ENCODE measurements at regions not wholly inside any gene's neighbourhood (a gene's known extent, or its start where the extent isn't known, plus 50 kb on each side); places are given as distances from the start of the nearest gene placed in this dataset.
A peak's percentile ranks its signal among the peaks of the same experiment; 100 is the strongest.

- no peak for DNase-seq
These were observed 104.3 kb downstream of the EDN3 start for GRCh38 chr20:59404749-59405148.

- DNase-seq = no peak
These were observed 105.1 kb downstream of the EDN3 start for GRCh38 chr20:59405226-59406200.

DNA sequence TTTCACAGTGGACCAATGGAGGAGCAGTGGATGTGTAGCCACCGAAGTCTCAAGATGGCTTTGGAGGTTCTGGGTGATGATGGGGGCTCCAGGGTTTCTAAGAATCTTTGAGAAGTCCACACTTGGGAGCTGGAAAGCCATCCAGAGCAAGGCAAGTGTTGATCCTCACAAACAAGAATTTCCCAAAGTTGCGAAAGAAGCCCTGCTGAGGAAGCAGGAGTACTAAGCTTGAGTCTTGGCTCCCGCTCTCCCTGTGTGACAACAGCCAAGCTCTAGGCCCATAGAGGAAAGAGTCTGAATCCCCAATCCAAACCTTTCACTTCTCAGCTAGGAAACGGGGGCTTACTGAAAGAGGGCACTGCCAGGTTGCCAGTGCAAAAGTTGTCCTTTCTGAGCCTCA is 106.0 kb downstream of the EDN3 start:
- DNase-seq = no peak

- no peak for DNase-seq
These were observed 110.8 kb downstream of the EDN3 start for GRCh38 chr20:59411170-59411569.

GRCh38 chr20:59411589-59411988 is 111.2 kb downstream of the EDN3 start:
- DNase-seq = no peak

GRCh38 chr20:59412181-59412580 is 111.8 kb downstream of the EDN3 start:
- peak; percentile 6 for DNase-seq

GRCh38 chr20:59412875-59413284 is 112.5 kb downstream of the EDN3 start:
- DNase-seq = no peak

DNA sequence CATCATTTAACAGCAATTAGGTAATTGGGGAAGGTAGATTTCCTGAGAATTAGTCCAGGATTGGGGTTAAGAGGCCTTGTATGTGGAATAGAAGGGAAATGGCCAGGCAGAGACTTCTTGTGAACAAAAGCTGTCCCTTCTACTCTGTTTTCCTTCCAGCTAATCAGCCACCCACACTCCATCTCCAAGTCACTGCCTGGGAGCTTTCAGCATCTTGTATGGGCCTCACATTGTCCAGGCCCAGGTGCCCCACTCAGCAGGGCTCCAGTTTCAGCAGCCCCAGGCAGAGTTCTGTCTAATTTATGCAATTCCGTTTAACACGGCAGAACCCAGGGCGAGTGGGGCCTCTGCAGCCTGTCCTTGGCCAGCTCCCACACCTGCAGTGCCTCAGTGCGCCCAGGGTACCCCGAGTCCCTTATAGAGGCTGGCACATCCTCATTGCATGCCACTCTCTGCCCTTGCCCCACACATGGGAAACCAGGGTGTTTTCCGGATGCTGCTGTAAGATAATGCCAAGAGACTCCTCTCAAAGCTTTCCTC is 113.0 kb downstream of the EDN3 start:
- no peak for DNase-seq

- DNase-seq = no peak
These were observed 114.7 kb downstream of the EDN3 start for GRCh38 chr20:59414936-59415623.

GRCh38 chr20:59416916-59417315 is 116.5 kb downstream of the EDN3 start:
- DNase-seq = no peak

GRCh38 chr20:59421089-59421488 is 120.7 kb downstream of the EDN3 start:
- DNase-seq = no peak

GRCh38 chr20:59421920-59422637 is 121.7 kb downstream of the EDN3 start:
- DNase-seq = no peak

DNA sequence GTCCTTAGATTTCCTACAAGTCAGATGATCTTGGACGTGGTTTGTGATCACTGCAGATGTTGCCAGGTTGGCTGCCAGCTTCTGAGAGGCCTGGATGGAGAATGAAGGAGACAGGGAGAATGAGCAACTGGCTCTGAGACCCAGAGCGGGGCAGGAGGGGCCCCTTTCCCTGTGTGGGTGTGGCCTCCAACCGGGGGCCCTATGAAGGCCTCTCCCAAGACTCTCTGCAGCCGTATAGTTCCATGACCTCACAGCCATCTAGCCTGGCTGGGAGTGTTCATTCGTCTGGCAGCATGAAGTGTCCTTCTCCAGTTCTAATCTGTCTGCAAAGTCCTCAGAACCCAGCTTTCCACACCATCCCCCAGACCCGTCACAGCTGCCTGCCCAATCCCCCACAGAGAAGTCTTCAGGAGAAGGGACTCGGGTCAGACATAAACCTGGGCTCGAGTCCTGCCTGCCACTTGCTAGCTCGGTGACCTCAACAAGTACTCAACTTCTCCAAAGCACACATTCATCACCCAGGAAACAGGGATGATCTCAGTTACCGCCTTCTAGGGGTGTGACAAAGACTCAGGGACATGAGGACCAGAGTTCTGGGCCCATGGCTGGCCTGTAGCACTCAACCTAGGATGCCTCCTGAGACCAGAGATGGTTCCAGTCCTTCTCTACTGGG is 122.6 kb downstream of the EDN3 start:
- DNase-seq = no peak

GRCh38 chr20:59424976-59425375 is 124.6 kb downstream of the EDN3 start:
- no peak for DNase-seq

DNA sequence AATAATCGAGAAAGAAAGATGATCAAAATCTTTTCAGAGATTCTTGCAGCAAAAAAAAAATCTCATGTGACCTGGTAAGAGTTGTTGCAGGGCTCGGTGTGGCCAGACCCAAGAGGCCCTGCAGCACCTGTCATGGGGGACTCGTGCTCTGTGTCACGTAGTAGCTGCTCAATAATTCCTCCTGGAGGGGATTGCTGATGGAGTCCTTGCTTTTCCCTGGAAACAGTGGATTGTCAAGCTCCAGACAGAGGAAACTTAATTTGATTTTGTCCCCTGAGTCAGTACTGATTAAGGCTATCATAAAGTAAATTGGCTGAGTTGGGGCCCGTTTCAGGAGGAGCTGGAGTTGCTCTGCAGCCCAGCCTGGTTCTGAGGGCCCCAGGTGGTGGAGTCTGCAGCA is 125.2 kb downstream of the EDN3 start:
- DNase-seq = no peak

- DNase-seq = no peak
These were observed 127.6 kb downstream of the EDN3 start for GRCh38 chr20:59428006-59428405.

DNA sequence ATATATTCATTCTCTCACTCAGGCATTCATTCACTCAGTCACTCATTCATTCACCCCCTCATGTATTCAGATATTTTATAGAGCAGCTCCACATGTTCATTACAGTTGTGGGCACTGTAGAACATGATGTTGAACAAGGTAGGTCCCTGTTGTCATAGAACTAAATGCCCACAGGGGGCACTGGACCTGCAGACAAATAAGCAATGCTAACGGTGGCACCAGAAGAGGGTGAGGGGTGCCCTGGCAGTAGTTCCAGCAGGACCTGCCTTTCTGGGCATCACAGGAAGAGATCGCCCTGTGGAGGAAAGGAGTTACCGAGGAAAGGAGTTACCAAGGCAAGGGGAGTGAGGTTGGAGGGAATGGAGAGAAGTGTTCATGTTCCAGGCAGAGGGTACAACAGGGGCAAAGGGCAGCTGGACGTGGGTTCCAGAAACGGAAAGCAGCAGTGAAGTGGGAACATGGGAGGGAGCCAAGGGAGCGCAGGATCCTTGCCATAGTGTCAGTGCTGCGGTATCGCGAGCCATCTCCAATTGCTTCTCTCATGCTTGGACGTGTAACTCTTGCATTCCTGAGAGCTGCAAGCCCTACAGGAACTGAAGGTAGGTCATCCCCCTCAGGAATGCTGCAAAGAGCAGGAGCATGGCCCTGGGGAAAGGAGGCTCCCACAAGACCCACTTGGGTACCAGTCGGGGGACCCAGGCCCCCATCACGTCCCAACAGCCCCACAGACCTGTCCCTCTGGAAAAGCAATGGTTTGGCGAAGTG is 128.2 kb downstream of the EDN3 start:
- no peak for DNase-seq

GRCh38 chr20:59429396-59429795 is 129.0 kb downstream of the EDN3 start:
- DNase-seq = no peak

DNA sequence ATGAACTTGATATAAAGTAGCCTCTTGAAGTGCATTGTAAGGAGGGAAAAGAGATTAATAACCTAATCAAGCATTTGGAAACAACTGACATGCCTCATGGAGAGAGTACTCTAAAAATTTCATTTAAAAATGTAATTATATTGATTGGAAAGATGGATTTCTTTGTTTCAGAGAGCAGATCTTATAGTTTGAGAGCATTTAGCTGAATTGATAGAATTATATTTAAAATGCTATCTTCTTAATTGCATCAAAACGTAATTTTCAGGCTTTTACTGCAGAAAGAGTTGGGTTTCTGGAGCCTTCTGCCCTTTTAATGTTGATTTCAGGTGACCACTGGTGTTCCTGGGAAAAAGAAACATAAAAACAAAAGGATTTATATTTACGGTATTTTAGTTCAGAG is 130.6 kb downstream of the EDN3 start:
- no peak for DNase-seq

- no peak for DNase-seq
These were observed 134.5 kb downstream of the EDN3 start for GRCh38 chr20:59434960-59435359.

DNA sequence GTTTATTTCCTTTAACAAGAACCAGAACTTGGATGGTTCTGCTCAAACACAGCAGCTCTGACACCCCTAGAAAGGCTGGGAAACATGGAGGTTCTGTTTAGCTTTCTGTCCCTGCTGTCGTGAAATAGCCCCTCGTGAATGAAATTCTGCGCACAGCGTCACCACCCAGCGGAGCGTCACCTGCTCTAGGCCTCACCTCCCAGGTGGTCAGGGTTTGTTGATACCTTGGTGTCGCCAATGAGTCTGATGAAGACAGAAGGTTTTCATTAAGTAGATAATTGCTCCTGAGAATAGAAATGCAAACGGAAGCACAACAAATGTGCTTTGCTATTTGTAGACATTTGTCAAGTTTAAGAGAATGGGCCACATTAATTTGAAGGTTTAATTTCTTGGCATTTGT is 135.1 kb downstream of the EDN3 start:
- no peak for DNase-seq

DNA sequence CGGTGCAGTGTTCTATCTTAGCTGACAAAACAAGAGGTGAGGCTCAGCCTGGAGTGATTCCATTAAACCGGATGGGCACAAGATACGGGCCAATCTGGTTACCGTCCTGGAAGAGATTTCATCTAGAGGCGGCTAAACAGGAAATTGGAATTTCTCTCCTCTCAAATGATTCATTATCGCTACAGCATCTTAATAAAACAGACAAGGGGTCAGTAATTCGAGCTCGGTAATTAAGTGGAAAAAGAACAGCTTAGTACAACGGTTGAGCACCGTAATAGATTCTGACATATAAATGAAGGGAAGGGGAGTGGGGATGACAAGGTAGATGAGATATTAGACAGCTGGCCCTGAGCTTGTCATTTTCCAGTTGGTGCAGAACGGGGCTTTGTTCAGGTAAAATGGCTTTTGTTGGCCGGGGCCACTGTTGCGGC is 137.2 kb downstream of the EDN3 start:
- DNase-seq = no peak

Measured in NCI-H1694 treated with DMSO at 0.1 percent for 48 hours (cell line).